Karpas-422 (cell line): ENCODE measurements at regions not wholly inside any gene's neighbourhood (a gene's known extent, or its start where the extent isn't known, plus 50 kb on each side); places are given as distances from the start of the nearest gene placed in this dataset.

Source experiments
- DNase-seq: peaks from one replicate; pipeline ENCODE4 v3.0.0-alpha.2; 2015
- H2AFZ ChIP-seq: fragments of 200-600 bp; sonication (generic); 2 replicates; pipeline ENCODE4 v1.6.1; 2014; ENCODE audit warnings: antibody characterized with exemption, low read length, mixed read lengths
- H3K27ac ChIP-seq: fragments of 200-600 bp; sonication (generic); 2 replicates; pipeline ENCODE4 v1.5.1; 2014; ENCODE audit warnings: mild to moderate bottlenecking, low read length, moderate library complexity
- H3K27me3 ChIP-seq: fragments of 200-600 bp; sonication (generic); 2 replicates; pipeline ENCODE4 v1.6.1; 2014; ENCODE audit warnings: low read length, mixed read lengths
- H3K36me3 ChIP-seq: fragments of 200-600 bp; sonication (generic); 2 replicates; pipeline ENCODE4 v1.6.1; 2014; ENCODE audit warnings: low read length, mixed read lengths; ENCODE audit not compliant: insufficient read depth
- H3K4me1 ChIP-seq: fragments of 200-600 bp; sonication (generic); 2 replicates; pipeline ENCODE4 v1.6.1; 2014; ENCODE audit warnings: mild to moderate bottlenecking, low read length, mixed read lengths
- H3K4me2 ChIP-seq: fragments of 200-600 bp; sonication (generic); 2 replicates; pipeline ENCODE4 v1.6.1; 2014; ENCODE audit warnings: low read length, low read depth, mild to moderate bottlenecking; ENCODE audit not compliant: poor library complexity, severe bottlenecking
- H3K4me3 ChIP-seq: fragments of 200-600 bp; sonication (generic); 2 replicates; pipeline ENCODE4 v1.5.1; 2014; ENCODE audit warnings: mild to moderate bottlenecking, antibody characterized with exemption, low read length, mixed read lengths
- H3K79me2 ChIP-seq: fragments of 200-600 bp; sonication (generic); 2 replicates; pipeline ENCODE4 v1.6.1; 2014; ENCODE audit warnings: mild to moderate bottlenecking, low read length, mixed read lengths
- H3K9ac ChIP-seq: fragments of 200-600 bp; sonication (generic); 2 replicates; pipeline ENCODE4 v1.6.0; 2014; ENCODE audit warnings: low read length
- H3K9me2 ChIP-seq: fragments of 200-600 bp; sonication (generic), shearing (Covaris generic); replicated peaks from 2 replicates; pipeline ENCODE4 v1.6.0; 2014; ENCODE audit warnings: mild to moderate bottlenecking, low read length, moderate library complexity; ENCODE audit not compliant: insufficient read depth
- H3K9me3 ChIP-seq: fragments of 300-700, 200-600 bp; sonication (generic); 2 replicates; pipeline ENCODE4 v1.6.1; 2014; ENCODE audit warnings: low read length, mixed read lengths
- H4K20me1 ChIP-seq: fragments of 200-600 bp; sonication (generic); 2 replicates; pipeline ENCODE4 v1.6.1; 2014; ENCODE audit warnings: mild to moderate bottlenecking, antibody characterized with exemption, low read length, low read depth; ENCODE audit not compliant: insufficient read depth

DNA sequence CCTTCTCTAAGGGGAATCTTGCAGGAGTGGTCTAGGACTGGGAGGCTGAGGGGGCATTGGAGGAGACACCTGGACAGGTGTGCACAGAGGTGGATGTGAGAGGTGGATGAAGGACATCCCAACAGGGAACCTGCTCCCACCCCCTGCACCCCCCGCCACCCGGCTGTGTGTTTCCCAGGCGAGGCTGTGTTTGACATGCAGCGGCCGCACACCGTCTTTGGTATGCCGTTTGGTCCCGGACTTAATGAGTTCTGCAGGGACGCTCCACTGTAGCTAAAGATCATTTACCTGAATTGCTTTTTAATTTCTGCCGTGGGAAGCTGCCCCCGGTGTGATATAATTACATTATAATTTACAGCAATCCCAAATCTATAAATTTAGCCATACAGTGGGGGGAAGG lies 87.3 kb downstream of the GLI2 start:
- H3K79me2 ChIP-seq, result no peaks in the 10 kb centered on the region
- no peaks in the 10 kb centered on the region for H3K4me1 ChIP-seq
- H3K9me2 ChIP-seq, result no peaks in the 10 kb centered on the region
- no peaks in the 10 kb centered on the region for H3K27me3 ChIP-seq
- no peak overlapping the region for H3K4me2 ChIP-seq
- H3K27ac ChIP-seq, result no peak overlapping the region
- H3K4me3 ChIP-seq, result no peak overlapping the region
- H4K20me1 ChIP-seq, result no peaks in the 10 kb centered on the region
- H3K9me3 ChIP-seq, result no peaks in the 10 kb centered on the region
- no peak overlapping the region for H3K9ac ChIP-seq
- H2AFZ ChIP-seq, result no peak overlapping the region
- DNase-seq, result no peak
- H3K36me3 ChIP-seq, result no peaks in the 10 kb centered on the region

DNA sequence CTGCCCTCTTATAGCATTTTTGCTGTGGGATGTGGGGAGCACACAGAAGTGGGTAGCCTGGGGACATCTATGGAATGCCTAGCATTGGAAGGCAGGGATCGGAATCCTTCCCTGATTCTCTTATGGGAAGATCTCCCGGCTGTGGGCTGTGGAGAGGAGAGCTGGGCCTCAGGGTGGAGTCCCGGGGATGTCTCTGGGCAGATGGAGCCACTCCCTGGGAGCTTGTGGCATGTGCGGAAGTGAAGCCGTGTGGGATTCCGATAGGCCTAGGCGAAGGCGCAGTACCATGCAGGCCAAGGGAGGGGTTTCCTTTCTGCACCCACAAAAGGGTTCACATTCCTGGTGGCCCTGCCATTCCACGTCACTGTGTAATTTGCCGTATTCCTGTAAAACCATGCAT lies 87.9 kb downstream of the GLI2 start:
- Histone ChIP-seq H3K9ac (no peak overlapping the region), H2AFZ (no peak overlapping the region), H3K4me2 (no peak overlapping the region), H3K4me1 (no peaks in the 10 kb centered on the region), H3K9me3 (no peaks in the 10 kb centered on the region), H3K9me2 (no peaks in the 10 kb centered on the region), H3K27ac (no peak overlapping the region), H3K79me2 (no peaks in the 10 kb centered on the region), H3K36me3 (no peaks in the 10 kb centered on the region), H3K4me3 (no peak overlapping the region), H4K20me1 (no peaks in the 10 kb centered on the region), H3K27me3 (no peaks in the 10 kb centered on the region)
- DNase-seq, result no peak

DNA sequence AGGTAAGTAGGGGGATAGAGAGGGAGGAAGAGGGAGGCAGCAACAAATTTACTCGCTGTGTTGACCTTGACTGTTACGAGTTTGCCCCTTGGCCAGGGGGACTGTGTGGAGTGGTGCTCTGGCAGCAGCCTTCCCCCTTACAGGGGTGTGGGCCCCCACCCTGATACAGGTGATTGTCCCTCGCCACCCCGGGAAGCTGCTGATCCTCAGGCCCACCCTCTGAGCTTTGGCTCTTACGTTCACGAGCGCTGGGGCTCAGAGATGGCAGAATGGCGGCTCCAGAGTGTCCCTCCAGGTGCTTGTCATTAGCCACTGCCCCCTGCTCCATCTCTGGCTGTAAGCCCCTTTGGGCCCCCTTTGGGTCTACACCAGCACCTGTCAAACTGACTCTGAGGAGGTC lies 88.6 kb downstream of the GLI2 start:
- no peaks in the 10 kb centered on the region for H3K9me3 ChIP-seq
- no peaks in the 10 kb centered on the region for H3K9me2 ChIP-seq
- no peak overlapping the region for H3K4me3 ChIP-seq
- no peak for DNase-seq
- H4K20me1 ChIP-seq, result no peaks in the 10 kb centered on the region
- H3K36me3 ChIP-seq, result no peaks in the 10 kb centered on the region
- H3K4me1 ChIP-seq, result no peaks in the 10 kb centered on the region
- no peaks in the 10 kb centered on the region for H3K79me2 ChIP-seq
- H3K27me3 ChIP-seq, result no peaks in the 10 kb centered on the region
- H3K4me2 ChIP-seq, result no peak overlapping the region
- no peak overlapping the region for H3K27ac ChIP-seq
- no peak overlapping the region for H2AFZ ChIP-seq
- no peak overlapping the region for H3K9ac ChIP-seq

DNA sequence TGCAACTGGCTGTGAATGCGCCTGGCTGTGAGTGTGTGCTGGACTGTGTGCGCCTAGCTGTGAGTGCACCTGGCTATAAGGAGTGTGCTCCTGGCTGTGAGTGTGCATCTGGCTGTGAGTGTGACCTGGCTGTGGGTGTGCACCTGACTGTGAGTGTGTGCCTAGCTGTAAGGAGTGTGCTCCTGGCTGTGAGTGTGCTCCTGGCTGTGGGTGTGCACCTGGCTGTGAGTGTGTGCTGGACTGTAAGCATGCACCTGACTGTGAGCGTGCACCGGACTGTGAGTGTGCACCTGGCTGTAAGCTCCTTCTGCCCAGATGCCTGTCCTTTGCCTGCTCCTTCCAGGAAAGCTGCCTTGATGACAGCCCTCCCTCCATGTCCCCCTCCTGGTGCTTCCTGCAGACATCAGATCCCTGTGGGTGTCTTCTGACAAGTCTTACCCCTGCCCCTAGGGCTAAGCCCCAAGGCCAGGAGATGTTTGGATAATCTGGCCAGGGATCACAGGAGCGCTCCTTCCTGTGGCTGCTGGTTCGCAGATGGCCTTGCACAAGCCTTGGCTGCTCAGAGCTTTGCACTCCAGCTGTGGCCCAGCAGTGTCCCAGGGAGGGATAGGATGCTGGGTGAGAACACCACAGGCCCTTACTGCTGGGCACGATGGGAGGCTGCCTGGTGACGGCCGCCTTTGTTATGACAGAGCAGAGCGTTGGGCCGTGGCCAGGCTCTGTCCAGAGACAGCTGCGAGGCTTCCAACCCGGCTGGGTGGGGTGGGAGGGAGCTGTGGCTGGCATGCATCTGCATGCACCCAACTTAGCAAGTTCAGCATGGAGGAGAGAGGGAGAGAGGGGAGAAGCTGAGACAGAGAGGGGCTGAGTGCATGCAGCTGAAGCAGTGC lies 89.9 kb downstream of the GLI2 start:
- no peaks in the 10 kb centered on the region for H3K9me2 ChIP-seq
- DNase-seq, result no peak
- no peaks in the 10 kb centered on the region for H3K9me3 ChIP-seq
- H2AFZ ChIP-seq, result no peak overlapping the region
- H3K27ac ChIP-seq, result no peak overlapping the region
- H3K4me1 ChIP-seq, result no peaks in the 10 kb centered on the region
- H3K4me3 ChIP-seq, result no peak overlapping the region
- no peaks in the 10 kb centered on the region for H3K27me3 ChIP-seq
- H3K36me3 ChIP-seq, result no peaks in the 10 kb centered on the region
- H3K4me2 ChIP-seq, result no peak overlapping the region
- no peaks in the 10 kb centered on the region for H4K20me1 ChIP-seq
- H3K9ac ChIP-seq, result no peak overlapping the region
- H3K79me2 ChIP-seq, result no peaks in the 10 kb centered on the region

DNA sequence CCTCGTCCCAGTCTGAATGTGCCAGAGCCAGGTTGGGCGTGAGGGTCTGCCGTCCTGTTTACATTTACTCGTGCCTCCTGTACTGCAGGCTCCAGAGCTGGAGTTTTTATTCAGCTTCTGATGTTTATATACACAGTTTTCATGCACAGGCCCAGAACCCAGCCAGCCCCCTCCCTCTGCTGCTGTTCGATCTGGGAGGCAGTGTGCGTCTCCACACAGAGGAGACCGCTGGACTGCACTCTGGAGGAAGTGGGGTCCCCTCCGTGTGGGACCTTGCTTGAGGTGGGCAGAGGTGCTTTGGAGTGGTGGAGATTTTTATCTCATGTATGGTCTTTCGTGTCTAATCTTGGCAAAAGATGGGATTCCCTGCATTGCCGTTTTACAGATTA lies 90.6 kb downstream of the GLI2 start:
- no peaks in the 10 kb centered on the region for H3K36me3 ChIP-seq
- no peak overlapping the region for H2AFZ ChIP-seq
- H3K9me2 ChIP-seq, result no peaks in the 10 kb centered on the region
- H3K4me1 ChIP-seq, result no peaks in the 10 kb centered on the region
- no peak overlapping the region for H3K4me3 ChIP-seq
- no peak overlapping the region for H3K9ac ChIP-seq
- no peaks in the 10 kb centered on the region for H3K27me3 ChIP-seq
- no peak overlapping the region for H3K27ac ChIP-seq
- H3K79me2 ChIP-seq, result no peaks in the 10 kb centered on the region
- H3K9me3 ChIP-seq, result no peaks in the 10 kb centered on the region
- DNase-seq, result no peak
- no peaks in the 10 kb centered on the region for H4K20me1 ChIP-seq
- no peak overlapping the region for H3K4me2 ChIP-seq

DNA sequence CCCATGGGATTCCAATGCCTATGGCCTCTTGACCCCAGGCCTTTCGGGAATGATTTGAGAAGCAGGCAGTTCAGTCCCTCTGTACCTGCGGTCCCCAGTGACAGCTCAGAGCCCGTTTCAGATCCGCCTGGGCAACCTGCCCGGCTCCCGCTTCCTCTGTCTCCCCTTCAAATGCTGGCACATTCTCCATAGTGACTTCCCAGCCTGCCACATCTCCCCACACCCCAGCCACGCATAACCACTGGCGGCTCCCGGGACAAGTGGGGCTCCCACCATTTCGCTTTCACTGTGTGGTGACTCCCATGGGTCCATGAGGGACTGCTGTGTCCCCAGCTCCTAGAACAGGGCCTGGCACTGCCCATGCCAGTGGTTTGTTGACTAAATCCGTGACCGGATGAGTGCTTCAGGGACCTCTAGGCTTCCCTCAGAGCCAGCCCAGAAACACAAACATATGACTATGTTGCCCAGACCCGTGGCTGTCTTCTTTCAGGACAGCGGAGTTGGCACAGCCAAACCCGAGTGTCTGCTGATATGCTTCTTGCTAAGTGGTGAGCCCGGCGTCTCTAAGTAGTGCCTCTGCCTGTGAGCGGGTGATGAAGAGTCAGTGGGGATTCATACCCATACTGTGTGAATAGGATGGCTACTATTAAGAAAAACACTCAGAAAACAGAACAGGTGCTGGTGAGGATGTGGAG lies 91.2 kb downstream of the GLI2 start:
- Histone ChIP-seq H3K27me3 (no peaks in the 10 kb centered on the region), H3K27ac (no peak overlapping the region), H2AFZ (no peak overlapping the region), H3K4me2 (no peak overlapping the region), H3K9ac (no peak overlapping the region), H3K9me3 (no peaks in the 10 kb centered on the region), H4K20me1 (no peaks in the 10 kb centered on the region), H3K9me2 (no peaks in the 10 kb centered on the region), H3K36me3 (no peaks in the 10 kb centered on the region), H3K4me3 (no peak overlapping the region), H3K79me2 (no peaks in the 10 kb centered on the region), H3K4me1 (no peaks in the 10 kb centered on the region)
- no peak for DNase-seq

DNA sequence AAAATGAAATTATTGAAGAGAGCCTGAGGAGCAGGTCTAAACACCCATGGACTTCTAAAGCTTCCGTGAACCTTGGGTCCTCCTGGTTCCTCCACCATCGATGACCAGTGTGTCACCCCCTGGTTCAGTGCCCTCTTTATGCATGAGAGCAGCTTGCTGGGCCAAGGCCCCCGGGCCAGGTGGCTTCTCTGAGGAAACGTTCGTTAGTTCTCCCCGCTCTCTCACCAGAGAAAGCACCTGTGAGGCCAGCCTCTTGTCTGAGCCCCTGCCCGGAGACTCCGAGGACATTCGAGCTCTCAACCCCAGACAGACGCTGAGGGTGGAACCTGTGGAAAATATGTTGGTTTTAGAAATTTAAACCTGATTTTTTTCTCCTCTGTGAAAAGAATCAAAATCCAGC lies 92.4 kb downstream of the GLI2 start:
- Histone ChIP-seq H3K79me2 (no peaks in the 10 kb centered on the region), H4K20me1 (no peaks in the 10 kb centered on the region), H3K27ac (no peak overlapping the region), H3K9me3 (no peaks in the 10 kb centered on the region), H3K4me1 (no peaks in the 10 kb centered on the region), H3K4me3 (no peak overlapping the region), H3K27me3 (no peaks in the 10 kb centered on the region), H3K9ac (no peak overlapping the region), H2AFZ (no peak overlapping the region), H3K9me2 (no peaks in the 10 kb centered on the region), H3K36me3 (no peaks in the 10 kb centered on the region), H3K4me2 (no peak overlapping the region)
- DNase-seq, result no peak

DNA sequence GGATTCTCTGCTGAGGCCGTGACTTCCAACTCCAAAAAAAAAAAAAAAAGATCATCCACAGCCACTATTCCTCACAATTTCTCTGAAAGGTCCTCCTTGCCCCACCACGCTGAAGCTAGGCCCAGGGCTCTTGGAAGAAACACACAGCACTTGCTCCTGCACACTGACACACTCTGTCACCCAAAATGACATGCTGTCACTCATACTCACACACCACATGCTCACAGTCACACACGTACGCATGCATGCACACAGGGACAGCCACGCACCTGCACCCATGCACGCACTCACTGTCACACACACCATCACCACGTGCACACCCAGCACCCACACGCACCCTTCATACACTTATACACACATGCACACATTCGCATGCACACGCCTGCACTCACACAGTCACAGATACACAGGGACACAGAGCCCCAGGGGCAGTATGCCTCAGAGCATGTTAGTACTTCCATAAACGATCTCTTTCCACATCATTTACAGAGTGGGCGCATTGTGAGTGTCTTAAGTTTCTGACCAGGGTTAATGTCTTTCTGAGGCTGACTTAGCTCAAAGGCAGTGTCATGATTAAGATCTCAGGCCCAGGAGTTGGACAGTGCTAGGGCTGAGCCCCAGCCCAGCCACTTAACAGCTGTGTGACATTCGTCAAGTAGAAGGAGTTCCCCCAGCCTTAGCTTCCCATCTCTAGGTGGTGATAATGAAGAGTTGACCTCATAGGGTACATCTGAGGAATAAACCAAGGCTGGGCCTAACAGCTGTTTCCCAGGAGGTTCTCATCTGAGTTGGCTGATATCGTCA lies 93.4 kb downstream of the GLI2 start:
- H3K4me3 ChIP-seq, result no peak overlapping the region
- DNase-seq, result no peak
- H3K27me3 ChIP-seq, result no peaks in the 10 kb centered on the region

More for the DNA sequence above, 93.4 kb downstream of the GLI2 start:
- no peak overlapping the region for H3K27ac ChIP-seq
- no peaks in the 10 kb centered on the region for H3K9me2 ChIP-seq
- H2AFZ ChIP-seq, result no peak overlapping the region
- H4K20me1 ChIP-seq, result 0 out of 2 replicates have a peak, but pooled peaks cover 2% of the 10 kb centered on the region
- no peak overlapping the region for H3K9ac ChIP-seq
- no peaks in the 10 kb centered on the region for H3K9me3 ChIP-seq
- H3K36me3 ChIP-seq, result no peaks in the 10 kb centered on the region
- no peaks in the 10 kb centered on the region for H3K79me2 ChIP-seq
- no peak overlapping the region for H3K4me2 ChIP-seq
- no peaks in the 10 kb centered on the region for H3K4me1 ChIP-seq
